Omental fat pad (tissue), 3 donors: ENCODE measurements at regions not wholly inside any gene's neighbourhood (a gene's known extent, or its start where the extent isn't known, plus 50 kb on each side); places are given as distances from the start of the nearest gene placed in this dataset.
A peak's percentile ranks its signal among the peaks of the same experiment; 100 is the strongest.

Experiments used
- ATAC-seq: fragments of 150-250 bp; one replicate; pipeline ENCODE4 v1.9.1; 2016; ENCODE audit warnings: mild to moderate bottlenecking, moderate library complexity; ENCODE audit not compliant: low FRiP score
- DNase-seq: peaks from one replicate; pipeline ENCODE4 v3.0.0-alpha.2; 2019; ENCODE audit warnings: low spot score
- CTCF ChIP-seq, 3 donors: fragments of 450-650 bp; IDR thresholded peaks; one replicate each; pipeline ENCODE4 v1.5.1; 2016 to 2017; ENCODE audit warnings: antibody characterized with exemption in 3 of 3, mild to moderate bottlenecking in 3 of 3, moderate library complexity in 2 of 3

GRCh38 chr18:27366151-27366550 lies 181.0 kb upstream of the CHST9 start:
- no peak for TF ChIP-seq CTCF (IDR thresholded peaks at IDR 0.05)
- DNase-seq (no peak), ATAC-seq (no peak)

GRCh38 chr18:27363872-27364271 lies 178.8 kb upstream of the CHST9 start:
- DNase-seq: no peak
- peak; percentile 54 for ATAC-seq
- TF ChIP-seq CTCF (IDR thresholded peaks at IDR 0.05): no peak

GRCh38 chr18:27361477-27361876 lies 176.4 kb upstream of the CHST9 start:
- DNase-seq (no peak), ATAC-seq (no peak)
- TF ChIP-seq CTCF (IDR thresholded peaks at IDR 0.05): no peak

GRCh38 chr18:27355308-27355707 lies 170.2 kb upstream of the CHST9 start:
- ATAC-seq (no peak), DNase-seq (no peak)
- TF ChIP-seq CTCF (IDR thresholded peaks at IDR 0.05): no peak

- TF ChIP-seq CTCF (IDR thresholded peaks at IDR 0.05): no peak
- ATAC-seq (no peak), DNase-seq (no peak)
Measured at GRCh38 chr18:27353273-27353672, 168.2 kb upstream of the CHST9 start.

- DNase-seq: no peak
- TF ChIP-seq CTCF (IDR thresholded peaks at IDR 0.05): no peak
- ATAC-seq: no peak
Measured at GRCh38 chr18:27349284-27349882, 164.3 kb upstream of the CHST9 start.

GRCh38 chr18:27331606-27332005 lies 146.5 kb upstream of the CHST9 start:
- no peak for TF ChIP-seq CTCF (IDR thresholded peaks at IDR 0.05)
- DNase-seq (no peak), ATAC-seq (no peak)
